BJ (cell line): ENCODE measurements at regions not wholly inside any gene's neighbourhood (a gene's known extent, or its start where the extent isn't known, plus 50 kb on each side); places are given as distances from the start of the nearest gene placed in this dataset.

Experiments
- CTCF ChIA-PET: fragments of 350-600 bp; formaldehyde crosslinking; extraction: SDS; loops from one replicate; lab custom pipeline; 2021; ENCODE audit warnings: antibody characterized with exemption, inconsistent platforms; lab: Yijun Ruan, JAX
- POLR2A ChIA-PET: fragments of 300-600 bp; sonication (Branson Sonifier 250); formaldehyde crosslinking; extraction: SDS; loops from one replicate; lab custom pipeline; 2021; ENCODE audit warnings: antibody characterized with exemption; lab: Charles Lee
- DNase-seq: peaks from one replicate; pipeline ENCODE4 v3.0.0-alpha.2; 2011; ENCODE audit warnings: low read depth
- H3K27me3 ChIP-seq: 2 replicates; pipeline ENCODE4 v1.6.0; 2011; ENCODE audit warnings: low read length; ENCODE audit not compliant: control insufficient read depth, insufficient read depth
- H3K36me3 ChIP-seq: 2 replicates; pipeline ENCODE4 v1.5.1; 2011; ENCODE audit warnings: low read length; ENCODE audit not compliant: control insufficient read depth, insufficient read depth
- H3K4me3 ChIP-seq: 2 replicates; pipeline ENCODE4 v1.5.1; 2011; ENCODE audit warnings: low read depth, mild to moderate bottlenecking, control low read depth, low read length
- TF ChIP-seq, protein P1 (sequence below): IDR thresholded peaks from 2 replicates; pipeline ENCODE4 v1.5.1; 2011; ENCODE audit warnings: low read depth, mild to moderate bottlenecking, control low read depth, inconsistent platforms, low read length, moderate library complexity; ENCODE audit not compliant: insufficient read depth

DNA sequence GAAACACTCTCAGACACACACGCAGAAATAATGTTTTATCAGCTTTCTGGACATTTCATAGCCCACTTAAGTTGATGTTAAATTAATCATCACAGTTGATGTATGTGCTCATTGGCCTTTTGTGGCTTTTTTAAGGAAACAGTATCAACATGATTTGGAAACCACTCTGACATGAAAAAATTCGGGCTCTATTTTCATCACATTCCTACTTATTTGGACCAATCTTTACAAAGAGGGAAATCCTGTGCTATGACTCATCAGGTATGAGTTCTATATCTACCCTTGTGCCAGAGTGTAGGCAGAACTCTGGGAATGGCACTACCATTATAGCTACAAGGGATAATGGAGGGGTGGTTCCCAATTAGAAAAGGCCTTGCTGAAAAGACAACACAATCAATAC, 388.4 kb upstream of the PTGER4 start:
- H3K36me3 ChIP-seq = no peaks in the 10 kb centered on the region
- no peaks in the 10 kb centered on the region for H3K27me3 ChIP-seq
- no peak overlapping the region for H3K4me3 ChIP-seq
- POLR2A ChIA-PET = no interaction called here
- DNase-seq = no peak
- CTCF ChIA-PET = no interaction called here
- TF ChIP-seq, protein P1, sequence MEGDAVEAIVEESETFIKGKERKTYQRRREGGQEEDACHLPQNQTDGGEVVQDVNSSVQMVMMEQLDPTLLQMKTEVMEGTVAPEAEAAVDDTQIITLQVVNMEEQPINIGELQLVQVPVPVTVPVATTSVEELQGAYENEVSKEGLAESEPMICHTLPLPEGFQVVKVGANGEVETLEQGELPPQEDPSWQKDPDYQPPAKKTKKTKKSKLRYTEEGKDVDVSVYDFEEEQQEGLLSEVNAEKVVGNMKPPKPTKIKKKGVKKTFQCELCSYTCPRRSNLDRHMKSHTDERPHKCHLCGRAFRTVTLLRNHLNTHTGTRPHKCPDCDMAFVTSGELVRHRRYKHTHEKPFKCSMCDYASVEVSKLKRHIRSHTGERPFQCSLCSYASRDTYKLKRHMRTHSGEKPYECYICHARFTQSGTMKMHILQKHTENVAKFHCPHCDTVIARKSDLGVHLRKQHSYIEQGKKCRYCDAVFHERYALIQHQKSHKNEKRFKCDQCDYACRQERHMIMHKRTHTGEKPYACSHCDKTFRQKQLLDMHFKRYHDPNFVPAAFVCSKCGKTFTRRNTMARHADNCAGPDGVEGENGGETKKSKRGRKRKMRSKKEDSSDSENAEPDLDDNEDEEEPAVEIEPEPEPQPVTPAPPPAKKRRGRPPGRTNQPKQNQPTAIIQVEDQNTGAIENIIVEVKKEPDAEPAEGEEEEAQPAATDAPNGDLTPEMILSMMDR = no peak

- Histone ChIP-seq H3K4me3 (no peak overlapping the region), H3K36me3 (no peaks in the 10 kb centered on the region), H3K27me3 (no peaks in the 10 kb centered on the region)
- ChIA-PET CTCF (interaction anchor here (0.7 kb wide), 1 partner anchor 416 kb away, joined by 4 read pairs; no protein-coding TSS in a partner anchor), POLR2A (no interaction called here)
- DNase-seq = no peak
- TF ChIP-seq, protein P1 = no peak
Measured at GRCh38 chr5:40288800-40289485, 390.8 kb upstream of the PTGER4 start.

DNA sequence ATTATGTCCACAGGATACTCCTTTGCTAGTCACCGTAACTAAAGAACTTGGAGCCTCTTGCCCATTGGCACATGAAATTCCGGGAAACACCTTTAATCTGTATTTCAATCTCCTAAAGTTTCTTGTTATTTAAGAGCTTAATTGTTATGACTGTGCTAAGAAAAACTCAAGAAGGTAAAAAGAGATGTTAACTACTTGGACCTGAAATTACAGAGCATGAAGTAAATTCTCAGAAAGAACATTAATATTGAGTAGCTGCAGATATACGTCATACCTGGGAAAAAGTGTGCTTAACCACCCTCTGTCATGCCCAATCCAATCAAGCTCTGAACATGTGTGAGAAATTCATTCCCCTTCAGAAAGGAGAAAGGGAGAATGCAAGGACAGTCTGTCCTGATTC, 394.9 kb upstream of the PTGER4 start:
- Histone ChIP-seq H3K27me3 (no peaks in the 10 kb centered on the region), H3K4me3 (no peak overlapping the region), H3K36me3 (no peaks in the 10 kb centered on the region)
- ChIA-PET CTCF (no interaction called here), POLR2A (no interaction called here)
- TF ChIP-seq, protein P1 = no peak
- DNase-seq = no peak

DNA sequence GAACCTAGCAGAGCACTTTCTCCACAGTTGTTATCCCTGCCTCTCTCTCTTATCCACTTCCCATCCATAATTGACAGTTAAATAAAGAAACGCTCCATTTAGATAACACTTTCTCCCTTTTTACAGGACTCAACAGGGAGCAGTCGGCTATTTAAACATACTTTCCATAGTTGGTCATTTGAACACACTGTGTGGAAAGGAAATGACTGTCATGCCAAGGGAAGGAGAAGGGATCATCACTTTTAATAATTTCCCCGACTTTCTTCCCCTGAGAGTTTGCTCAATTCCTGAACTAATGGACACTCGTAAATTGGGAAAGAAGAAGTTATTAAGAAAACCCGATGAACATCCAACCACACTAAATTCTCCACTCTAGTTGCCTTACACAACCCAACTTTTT, 400.8 kb upstream of the PTGER4 start:
- TF ChIP-seq, protein P1 = no peak
- ChIA-PET POLR2A (no interaction called here), CTCF (no interaction called here)
- no peaks in the 10 kb centered on the region for H3K36me3 ChIP-seq
- no peak overlapping the region for H3K4me3 ChIP-seq
- DNase-seq = no peak
- H3K27me3 ChIP-seq = no peaks in the 10 kb centered on the region

DNA sequence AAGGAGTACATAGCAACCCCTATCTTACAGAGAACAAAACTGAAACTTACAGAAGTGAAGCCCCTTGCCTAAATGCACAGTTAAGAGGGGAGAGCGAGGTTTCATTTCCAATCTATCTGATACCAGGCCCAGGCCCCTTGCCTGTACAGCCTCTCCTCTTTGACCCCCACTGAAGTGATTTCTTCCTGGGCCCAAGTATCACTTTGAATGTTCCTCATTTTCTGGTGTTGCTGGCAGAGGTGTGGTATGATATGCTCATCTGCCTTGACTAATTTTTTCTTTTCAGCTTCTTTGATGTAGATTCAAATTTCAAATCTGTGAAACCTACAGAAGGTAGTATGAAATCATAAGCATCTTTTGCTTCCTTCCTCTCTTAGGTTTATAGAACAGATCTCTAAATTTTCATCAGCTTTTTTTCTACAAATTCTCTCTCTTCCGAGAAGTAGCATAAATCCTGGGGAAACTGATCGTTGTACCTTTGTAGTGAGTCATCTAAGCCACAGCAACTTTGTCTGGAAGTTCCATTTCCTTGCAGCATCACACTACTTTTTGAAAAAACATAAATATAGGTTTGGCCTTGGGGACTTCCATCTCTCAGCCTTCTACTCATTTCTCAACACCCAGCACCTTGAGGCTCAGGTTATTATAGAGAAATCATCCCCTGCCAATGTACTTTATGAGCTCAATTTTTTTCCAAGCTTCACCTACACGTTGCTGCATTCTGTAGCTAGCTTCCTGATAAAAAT, 402.4 kb upstream of the PTGER4 start:
- Histone ChIP-seq H3K27me3 (no peaks in the 10 kb centered on the region), H3K4me3 (no peak overlapping the region), H3K36me3 (no peaks in the 10 kb centered on the region)
- TF ChIP-seq, protein P1 = no peak
- no peak for DNase-seq
- ChIA-PET CTCF (no interaction called here), POLR2A (no interaction called here)
